Activated T-cell treated with anti-CD3 and anti-CD28 coated beads, Interleukin-2, amount 50 U/mL, for 72 hours (primary cell): ENCODE measurements at regions not wholly inside any gene's neighbourhood (a gene's known extent, or its start where the extent isn't known, plus 50 kb on each side); places are given as distances from the start of the nearest gene placed in this dataset.
"Not testable (repeated sequence)": the region's sequence is repeated elsewhere in the genome, so short reads cannot be mapped to it uniquely, and the experiment has no call there.

ENCODE experiments used
- ATAC-seq, 2 donors: fragments of 150-1000 bp; cut with Tn5 transposase; replicated peaks in 1 of 2; 2 replicates each; pipeline ENCODE4 v1.10.0; 2021; ENCODE audit warnings: moderate library complexity in 2 of 2, mild to moderate bottlenecking in 1 of 2
- DNase-seq, 2 donors: peaks; one replicate each; pipeline ENCODE4 v3.0.0; 2021 to 2022; ENCODE audit warnings: mixed read lengths in 1 of 2
- H3K27ac Mint-ChIP-seq: one replicate; pipeline ENCODE4 v1.8.0; 2022; ENCODE audit warnings: mild to moderate bottlenecking, moderate library complexity, mixed read lengths
- H3K27me3 Mint-ChIP-seq: one replicate; pipeline ENCODE4 v1.8.0; 2022; ENCODE audit warnings: low read depth, mixed read lengths
- H3K36me3 Mint-ChIP-seq, 2 donors: one replicate each; pipeline ENCODE4 v1.8.0; 2022; ENCODE audit warnings: mixed read lengths in 2 of 2, mild to moderate bottlenecking in 1 of 2; ENCODE audit not compliant: insufficient read depth in 2 of 2
- H3K4me1 Mint-ChIP-seq: one replicate; pipeline ENCODE4 v1.8.0; 2022; ENCODE audit warnings: low read depth, mixed read lengths
- H3K4me3 Mint-ChIP-seq, 2 donors: one replicate each; pipeline ENCODE4 v1.8.0; 2022; ENCODE audit warnings: mild to moderate bottlenecking in 2 of 2, mixed read lengths in 2 of 2, moderate library complexity in 2 of 2
- H3K9me3 Mint-ChIP-seq, 2 donors: one replicate each; pipeline ENCODE4 v1.8.0; 2022; ENCODE audit warnings: mixed read lengths in 2 of 2

GRCh38 chr1:102210891-102211290, 214.2 kb upstream of the OLFM3 start:
- not testable (repeated sequence) for H3K4me1 Mint-ChIP-seq, ATAC-seq, DNase-seq, H3K27me3 Mint-ChIP-seq, H3K27ac Mint-ChIP-seq, H3K9me3 Mint-ChIP-seq, H3K36me3 Mint-ChIP-seq, H3K4me3 Mint-ChIP-seq

GRCh38 chr1:102191723-102192122, 195.0 kb upstream of the OLFM3 start:
- DNase-seq (no peak), ATAC-seq (no peak)
- Mint-ChIP-seq H3K27me3 (no peaks in the 10 kb centered on the region), H3K4me3 (no peak overlapping the region), H3K4me1 (no peaks in the 10 kb centered on the region), H3K9me3 (no peaks in the 10 kb centered on the region), H3K36me3 (no peaks in the 10 kb centered on the region), H3K27ac (no peak overlapping the region)

GRCh38 chr1:102190429-102190828, 193.7 kb upstream of the OLFM3 start:
- Mint-ChIP-seq H3K36me3 (no peaks in the 10 kb centered on the region), H3K4me3 (no peak overlapping the region), H3K27ac (no peak overlapping the region), H3K9me3 (peaks cover 0 to 2% of the 10 kb centered on the region in 2 donors), H3K4me1 (no peaks in the 10 kb centered on the region), H3K27me3 (no peaks in the 10 kb centered on the region)
- no peak for DNase-seq
- ATAC-seq: no peak

GRCh38 chr1:102186536-102186935, 189.8 kb upstream of the OLFM3 start:
- H3K9me3 Mint-ChIP-seq: peaks cover 2% of the 10 kb centered on the region in 2 donors
- no peaks in the 10 kb centered on the region for H3K36me3 Mint-ChIP-seq
- ATAC-seq (no peak), DNase-seq (no peak)
- H3K4me1 Mint-ChIP-seq: no peaks in the 10 kb centered on the region
- no peak overlapping the region for H3K4me3 Mint-ChIP-seq
- H3K27me3 Mint-ChIP-seq: no peaks in the 10 kb centered on the region
- H3K27ac Mint-ChIP-seq: no peak overlapping the region

DNA sequence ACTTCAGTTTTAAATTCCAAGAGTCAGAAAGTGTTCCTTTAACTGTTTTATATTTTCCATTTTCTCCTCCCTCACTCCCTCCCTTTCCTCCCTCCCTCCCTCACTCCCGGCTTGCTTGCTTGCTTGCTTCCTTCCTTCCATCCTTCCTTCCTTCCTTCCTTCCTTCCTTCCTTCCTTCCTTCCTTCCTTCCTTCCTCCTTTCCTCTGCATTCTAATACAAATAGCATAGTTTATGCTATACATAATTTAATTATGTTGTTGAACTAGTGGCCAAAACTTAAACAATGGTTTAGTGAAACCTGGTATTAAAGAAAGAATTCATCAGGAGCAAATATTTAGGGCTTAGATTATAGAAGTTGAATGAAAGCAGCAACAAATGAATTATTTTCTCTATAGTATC, 188.5 kb upstream of the OLFM3 start:
- Mint-ChIP-seq H3K36me3 (no peaks in the 10 kb centered on the region), H3K4me3 (no peak overlapping the region), H3K27me3 (no peaks in the 10 kb centered on the region), H3K4me1 (no peaks in the 10 kb centered on the region), H3K9me3 (peaks cover 2% of the 10 kb centered on the region in 2 donors), H3K27ac (no peak overlapping the region)
- ATAC-seq (no peak), DNase-seq (no peak)

GRCh38 chr1:102184477-102184876, 187.8 kb upstream of the OLFM3 start:
- Mint-ChIP-seq H3K4me1 (no peaks in the 10 kb centered on the region), H3K36me3 (no peaks in the 10 kb centered on the region), H3K4me3 (no peak overlapping the region), H3K9me3 (peaks cover 2% of the 10 kb centered on the region in 2 donors), H3K27me3 (no peaks in the 10 kb centered on the region), H3K27ac (no peak overlapping the region)
- no peak for ATAC-seq
- no peak for DNase-seq

GRCh38 chr1:102183711-102184110, 187.0 kb upstream of the OLFM3 start:
- Mint-ChIP-seq H3K27ac (no peak overlapping the region), H3K4me3 (no peak overlapping the region), H3K27me3 (no peaks in the 10 kb centered on the region), H3K4me1 (no peaks in the 10 kb centered on the region), H3K9me3 (peaks cover 2% of the 10 kb centered on the region in 2 donors), H3K36me3 (no peaks in the 10 kb centered on the region)
- no peak for ATAC-seq
- no peak for DNase-seq

- Mint-ChIP-seq H3K27ac (no peak overlapping the region), H3K27me3 (no peaks in the 10 kb centered on the region), H3K4me3 (no peak overlapping the region), H3K9me3 (peaks cover 2% of the 10 kb centered on the region in 2 donors), H3K4me1 (no peaks in the 10 kb centered on the region), H3K36me3 (no peaks in the 10 kb centered on the region)
- ATAC-seq: no peak
- DNase-seq: no peak
Observed at GRCh38 chr1:102182603-102183260, 186.0 kb upstream of the OLFM3 start.

GRCh38 chr1:102181341-102181740, 184.6 kb upstream of the OLFM3 start:
- H3K27me3 Mint-ChIP-seq: no peaks in the 10 kb centered on the region
- no peaks in the 10 kb centered on the region for H3K4me1 Mint-ChIP-seq
- DNase-seq (no peak), ATAC-seq (no peak)
- H3K4me3 Mint-ChIP-seq: no peak overlapping the region
- peaks cover 2% of the 10 kb centered on the region in 2 donors for H3K9me3 Mint-ChIP-seq
- no peaks in the 10 kb centered on the region for H3K36me3 Mint-ChIP-seq
- no peak overlapping the region for H3K27ac Mint-ChIP-seq

DNA sequence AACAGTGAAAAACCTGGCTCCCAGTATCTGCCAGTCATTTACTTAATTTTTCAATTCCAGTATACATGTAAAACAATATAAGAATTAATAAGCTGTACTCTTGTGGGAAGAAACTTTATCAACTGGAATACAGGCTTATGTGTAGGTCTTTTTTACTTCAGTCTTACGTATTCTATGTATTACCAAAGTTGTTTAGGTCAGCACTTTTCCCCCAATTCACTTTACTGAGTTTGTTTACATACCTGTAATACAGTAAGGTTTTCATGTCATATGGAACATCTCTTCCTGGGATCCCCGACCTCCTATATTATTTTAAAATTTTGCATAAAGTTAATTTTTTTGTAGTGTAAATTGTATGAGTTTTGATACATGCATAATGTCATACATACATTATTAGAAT, 181.8 kb upstream of the OLFM3 start:
- Mint-ChIP-seq H3K27ac (no peak overlapping the region), H3K4me1 (no peaks in the 10 kb centered on the region), H3K27me3 (no peaks in the 10 kb centered on the region), H3K9me3 (peaks cover 0 to 2% of the 10 kb centered on the region in 2 donors), H3K36me3 (no peaks in the 10 kb centered on the region), H3K4me3 (no peak overlapping the region)
- no peak for ATAC-seq
- no peak for DNase-seq

DNA sequence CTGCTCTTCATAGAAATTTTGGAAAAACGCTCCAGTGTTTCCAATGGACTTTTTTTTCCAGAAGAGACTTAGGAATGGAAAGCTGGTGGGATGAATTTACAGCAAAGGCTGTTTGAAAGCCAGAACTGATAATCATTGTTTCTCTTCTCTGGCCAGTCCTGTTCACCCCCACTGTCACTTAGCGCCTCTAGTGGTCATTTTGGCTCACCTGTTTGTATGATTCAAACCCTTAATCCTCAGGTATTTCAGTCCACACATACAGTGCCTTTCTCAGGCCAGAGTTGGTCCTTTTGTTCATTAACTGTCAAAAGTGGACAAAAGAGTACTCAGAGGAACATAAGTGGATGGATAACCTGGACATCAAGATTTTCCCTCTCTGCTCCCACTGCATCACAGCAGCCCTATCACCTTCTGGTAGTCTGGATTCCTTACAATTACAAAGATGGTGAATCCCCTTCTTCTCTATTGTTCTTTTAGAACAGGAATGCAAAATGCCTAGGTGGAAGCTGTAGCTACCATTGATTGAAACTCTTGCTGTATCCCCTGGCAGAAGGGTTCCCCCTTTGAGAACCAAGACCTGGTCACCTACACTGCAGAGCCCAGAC, 177.6 kb upstream of the OLFM3 start:
- Mint-ChIP-seq H3K4me1 (no peaks in the 10 kb centered on the region), H3K4me3 (no peak overlapping the region), H3K27ac (no peak overlapping the region), H3K27me3 (no peaks in the 10 kb centered on the region), H3K9me3 (peaks cover 0 to 2% of the 10 kb centered on the region in 2 donors), H3K36me3 (no peaks in the 10 kb centered on the region)
- ATAC-seq: no peak
- DNase-seq: peak; percentile 1 to 12

DNA sequence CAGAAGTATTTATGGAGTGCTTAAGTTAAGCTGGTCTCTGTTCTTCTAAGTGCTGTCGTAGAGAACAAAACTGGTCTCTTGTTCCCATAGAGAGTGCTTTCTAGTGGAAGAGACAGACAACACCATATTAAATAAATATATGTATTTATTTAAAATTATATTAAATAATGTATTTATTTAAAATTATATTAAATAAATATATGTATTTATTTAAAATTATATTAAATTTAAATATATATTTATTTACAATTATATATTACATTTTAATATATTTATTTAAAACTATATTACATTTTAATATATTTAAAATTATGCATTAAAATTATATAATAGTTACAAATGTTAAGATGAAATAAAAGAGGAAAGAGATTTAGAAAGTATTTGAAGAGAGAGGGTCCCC, 175.5 kb upstream of the OLFM3 start:
- Mint-ChIP-seq H3K4me1 (no peaks in the 10 kb centered on the region), H3K27me3 (no peaks in the 10 kb centered on the region), H3K27ac (no peak overlapping the region), H3K36me3 (no peaks in the 10 kb centered on the region), H3K9me3 (peaks cover 0 to 2% of the 10 kb centered on the region in 2 donors), H3K4me3 (no peak overlapping the region)
- no peak for DNase-seq
- ATAC-seq: no peak

DNA sequence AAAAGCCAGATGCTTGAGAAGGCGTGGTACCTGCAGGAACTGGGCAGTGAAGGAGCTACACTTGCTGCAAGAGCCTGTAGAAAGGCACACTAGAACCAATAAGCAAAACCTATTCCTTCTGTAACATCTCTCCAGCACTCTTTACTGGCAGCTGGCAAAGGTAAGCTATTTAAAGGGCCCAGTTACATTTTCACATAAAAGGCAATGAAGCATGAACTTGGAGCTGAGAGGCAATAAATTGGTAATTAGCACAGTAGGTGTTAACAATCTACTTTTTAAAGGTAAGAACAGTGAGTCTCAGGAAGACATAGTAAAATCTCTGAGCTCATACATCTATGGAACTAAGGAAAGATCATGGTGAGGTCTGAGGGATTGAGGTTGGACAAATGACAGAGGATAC, 167.1 kb upstream of the OLFM3 start:
- no peaks in the 10 kb centered on the region for H3K36me3 Mint-ChIP-seq
- no peaks in the 10 kb centered on the region for H3K4me1 Mint-ChIP-seq
- no peak overlapping the region for H3K27ac Mint-ChIP-seq
- H3K27me3 Mint-ChIP-seq: no peaks in the 10 kb centered on the region
- H3K9me3 Mint-ChIP-seq: no peaks in the 10 kb centered on the region
- DNase-seq (no peak), ATAC-seq (no peak)
- H3K4me3 Mint-ChIP-seq: no peak overlapping the region

DNA sequence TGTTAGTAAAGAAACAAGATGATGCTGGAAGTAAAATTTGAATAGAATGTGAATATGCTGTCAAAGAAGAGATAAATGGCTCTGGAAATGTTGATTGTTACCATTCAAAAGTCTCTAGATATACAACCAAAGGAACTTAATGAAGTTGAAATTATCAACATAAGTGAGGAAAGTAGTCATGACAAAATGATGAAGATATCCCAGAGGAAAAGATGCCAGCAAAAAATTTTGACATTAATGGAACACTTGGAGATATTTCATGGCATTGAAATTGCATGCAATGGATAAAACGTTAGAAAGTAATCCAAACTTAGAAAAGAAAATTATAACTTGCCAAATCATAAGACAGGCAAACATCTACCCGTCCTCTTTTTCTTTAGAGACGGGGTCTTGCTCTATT, 154.5 kb upstream of the OLFM3 start:
- no peaks in the 10 kb centered on the region for H3K27me3 Mint-ChIP-seq
- no peaks in the 10 kb centered on the region for H3K4me1 Mint-ChIP-seq
- H3K9me3 Mint-ChIP-seq: peaks cover 0 to 1% of the 10 kb centered on the region in 2 donors
- DNase-seq (no peak), ATAC-seq (no peak)
- no peak overlapping the region for H3K27ac Mint-ChIP-seq
- no peaks in the 10 kb centered on the region for H3K36me3 Mint-ChIP-seq
- no peak overlapping the region for H3K4me3 Mint-ChIP-seq
